CD4-positive, alpha-beta T cell treated with Interleukin-6 for 4 hours (primary cell): ENCODE measurements at regions not wholly inside any gene's neighbourhood (a gene's known extent, or its start where the extent isn't known, plus 50 kb on each side); places are given as distances from the start of the nearest gene placed in this dataset.
"Not testable (repeated sequence)": the region's sequence is repeated elsewhere in the genome, so short reads cannot be mapped to it uniquely, and the experiment has no call there.

Experiments used
- DNase-seq: peaks from one replicate; pipeline ENCODE4 v3.0.0-alpha.2; 2020; ENCODE audit warnings: mixed read lengths

DNA sequence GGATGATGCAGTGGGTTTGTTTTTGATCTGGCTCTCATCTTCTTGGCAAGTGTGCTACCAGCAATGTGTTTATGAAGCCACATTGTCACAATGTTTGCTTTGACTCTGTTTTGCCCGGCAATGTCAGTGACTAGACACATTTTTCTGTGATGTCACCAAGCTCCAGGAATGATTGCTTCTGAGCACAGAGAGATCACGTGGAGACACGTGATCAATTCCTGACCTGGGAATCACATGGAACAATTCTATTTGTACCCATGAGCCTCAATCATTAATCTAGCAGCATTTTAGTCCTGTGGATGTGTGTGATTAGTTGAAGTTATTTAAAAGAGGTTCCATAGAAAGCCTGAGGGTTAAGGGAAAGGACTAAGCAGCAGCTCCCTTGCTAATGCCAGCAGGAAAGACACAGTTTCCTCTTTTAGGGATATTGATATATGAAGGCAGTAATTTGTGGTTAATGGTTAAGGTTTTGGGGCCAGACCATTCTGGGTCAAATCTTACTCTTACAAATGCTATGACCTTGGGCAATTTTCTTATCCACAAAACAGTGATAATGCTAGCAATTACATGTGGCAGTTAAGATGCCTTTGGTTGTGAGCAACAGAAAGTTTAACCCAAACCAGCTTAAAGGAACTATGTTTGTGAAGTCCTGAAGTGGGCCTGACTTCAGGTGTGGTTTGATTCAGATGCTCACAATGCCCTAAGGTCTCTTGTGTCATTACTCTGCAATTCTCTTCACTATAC lies 59.0 kb downstream of the FASLG start:
- DNase-seq = no peak

DNA sequence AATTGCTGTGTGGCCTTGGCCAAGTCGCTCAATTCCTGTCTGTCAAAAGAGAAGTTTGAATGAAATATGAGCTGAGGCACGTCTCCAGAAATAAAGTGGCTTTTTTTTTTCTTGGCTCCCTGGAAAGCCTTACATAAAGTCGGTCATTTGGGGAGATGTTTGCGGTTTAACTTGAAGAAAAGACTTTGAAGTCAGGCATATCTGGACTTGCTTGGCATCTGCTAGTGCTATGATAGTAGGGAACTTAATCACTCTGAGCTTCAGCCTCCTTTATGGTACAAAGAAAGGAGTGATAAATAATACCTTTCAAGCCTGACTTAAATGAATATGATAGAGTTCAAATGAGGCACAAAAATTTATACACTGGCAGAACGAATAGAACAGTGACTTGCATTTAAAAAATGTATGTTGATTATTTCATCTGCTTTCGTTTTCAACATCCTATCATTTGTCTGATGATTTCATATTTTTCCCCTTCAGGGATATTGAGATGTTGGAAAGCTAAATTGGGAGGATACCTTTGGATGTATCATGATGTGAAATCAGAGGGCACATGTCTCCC lies 60.2 kb downstream of the FASLG start:
- DNase-seq = no peak

DNA sequence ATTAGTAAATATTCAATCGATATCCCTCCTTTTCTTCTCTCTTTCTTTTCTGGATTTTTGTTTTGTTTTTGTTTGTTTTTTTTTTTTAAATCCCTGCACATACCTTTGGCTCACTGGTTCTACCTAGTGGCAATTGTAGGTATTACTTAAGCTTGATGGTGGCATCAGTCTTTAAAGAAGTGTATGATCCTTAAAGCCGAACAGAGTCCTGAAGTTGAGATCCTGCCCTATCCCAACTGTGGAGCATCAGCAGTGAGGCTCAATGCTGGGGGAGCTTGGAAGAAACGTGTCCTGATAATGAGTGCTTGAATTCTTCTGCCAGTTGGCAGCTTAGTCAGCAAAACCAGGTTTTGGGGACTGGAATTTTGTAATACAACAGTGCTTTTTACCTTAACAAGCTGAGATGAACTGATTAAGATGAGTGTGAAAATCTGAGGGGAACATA lies 60.8 kb downstream of the FASLG start:
- no peak for DNase-seq

DNA sequence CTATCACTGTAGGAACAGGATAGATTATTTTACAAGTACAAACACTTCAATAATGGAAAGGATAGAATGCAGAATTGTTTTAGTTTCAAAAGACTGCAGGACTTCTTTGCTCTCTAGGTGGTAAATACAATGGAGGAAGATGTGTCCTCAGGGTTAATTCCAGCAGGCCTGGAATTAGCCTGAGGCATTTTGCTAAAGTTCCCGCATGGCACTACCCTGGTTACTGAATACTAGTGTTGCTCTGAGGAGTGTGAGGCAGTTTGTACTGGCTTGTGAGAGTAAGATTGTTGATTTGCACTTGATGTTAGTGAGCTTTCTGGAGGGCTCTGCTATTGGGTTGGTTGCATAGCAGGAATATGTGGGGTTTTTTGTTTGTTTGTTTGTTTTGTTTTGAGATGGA lies 61.4 kb downstream of the FASLG start:
- no peak for DNase-seq

DNA sequence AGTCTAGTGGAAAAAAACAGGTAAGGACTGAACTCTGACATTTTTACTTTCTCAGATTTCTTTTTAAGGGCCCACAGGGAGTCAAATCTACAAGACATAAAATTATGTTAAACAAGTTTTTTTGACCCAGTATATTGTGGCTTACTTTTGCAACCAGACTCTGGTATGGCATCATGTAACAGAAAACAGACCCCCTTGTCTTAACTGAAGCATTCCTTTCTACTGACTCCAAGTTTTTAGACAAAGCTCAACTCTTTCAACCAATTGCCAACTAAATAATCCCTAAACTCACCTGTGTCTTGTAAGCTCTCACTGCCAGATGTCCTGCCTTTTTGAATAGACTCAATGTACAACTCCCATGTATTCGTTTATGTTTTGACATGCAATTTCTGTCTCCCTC lies 64.3 kb downstream of the FASLG start:
- no peak for DNase-seq

DNA sequence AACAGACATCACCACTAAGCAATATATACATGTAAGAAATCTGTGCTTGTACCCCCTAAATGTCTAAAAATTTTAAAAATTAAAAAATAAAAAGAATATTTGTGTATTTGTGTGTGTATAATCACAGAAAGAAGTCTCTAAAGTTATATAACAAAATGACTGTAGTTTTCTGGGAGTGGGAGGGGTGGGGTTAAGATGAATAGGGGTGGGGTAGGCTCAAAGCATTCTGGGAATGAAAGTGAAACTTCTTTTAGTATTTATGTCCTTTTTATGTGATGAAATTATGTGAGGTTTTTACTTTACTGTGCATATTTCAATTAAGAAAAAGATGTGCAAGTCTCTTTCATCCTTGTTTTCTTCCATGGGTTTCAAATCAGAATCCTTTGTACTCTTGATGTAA lies 65.3 kb downstream of the FASLG start:
- no peak for DNase-seq

DNA sequence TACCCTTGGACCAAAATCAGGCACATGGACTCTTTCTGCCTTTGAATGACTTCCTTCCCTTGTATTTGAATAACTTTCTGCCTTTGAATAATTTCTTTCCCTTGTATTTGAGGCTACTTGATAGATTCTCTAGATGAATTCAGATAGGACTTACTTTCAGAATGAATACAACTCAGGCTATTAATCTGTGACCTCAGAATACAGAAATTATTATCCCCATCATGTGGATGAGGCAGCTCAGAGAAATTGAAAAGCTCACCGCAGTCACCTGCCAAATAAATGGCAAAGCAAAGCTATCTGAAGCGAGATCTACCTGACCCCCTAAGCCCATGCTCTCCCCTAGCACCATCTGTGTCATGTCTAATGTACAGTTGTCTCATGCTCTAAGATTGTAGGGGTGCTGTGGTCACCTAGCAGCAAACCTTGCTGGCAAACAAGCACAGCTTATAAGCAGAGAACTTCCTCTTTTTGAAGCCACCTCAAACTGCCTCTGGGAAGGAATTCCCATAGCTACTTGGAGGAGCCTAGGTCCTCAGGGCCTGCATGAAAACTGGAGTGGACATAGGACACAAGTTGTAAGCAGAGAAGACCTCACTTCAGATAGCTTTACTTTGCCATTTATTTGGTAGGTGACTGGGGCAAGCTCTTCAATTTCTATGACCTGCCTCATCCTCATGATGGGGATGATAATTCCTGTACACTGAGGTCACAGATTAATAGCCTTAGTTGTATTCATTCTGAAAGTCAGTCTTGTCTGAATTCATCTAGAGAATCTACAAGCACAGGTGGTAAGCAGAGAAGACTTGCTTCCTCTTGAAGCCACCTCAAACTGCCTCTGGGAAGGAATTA lies 66.1 kb downstream of the FASLG start:
- no peak for DNase-seq

DNA sequence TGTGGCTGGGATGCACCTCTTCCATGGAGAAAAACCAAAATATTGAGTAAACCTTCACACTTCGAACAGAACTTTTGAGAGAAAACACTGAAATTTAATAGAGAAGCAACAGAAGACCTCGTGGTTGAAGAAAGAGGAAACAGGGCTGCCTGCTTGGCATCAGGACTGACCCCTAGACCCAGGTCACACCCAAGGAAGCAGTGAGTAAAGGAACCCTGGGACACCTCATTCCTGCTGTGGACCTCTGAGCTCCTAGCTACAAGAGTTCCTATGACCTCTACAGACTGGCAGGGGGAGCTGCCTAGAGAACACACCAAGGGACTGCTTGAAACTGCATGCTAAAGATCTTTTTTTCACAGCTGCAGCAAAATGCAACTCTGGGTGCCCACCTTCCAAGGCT lies 67.8 kb downstream of the FASLG start:
- DNase-seq = no peak

DNA sequence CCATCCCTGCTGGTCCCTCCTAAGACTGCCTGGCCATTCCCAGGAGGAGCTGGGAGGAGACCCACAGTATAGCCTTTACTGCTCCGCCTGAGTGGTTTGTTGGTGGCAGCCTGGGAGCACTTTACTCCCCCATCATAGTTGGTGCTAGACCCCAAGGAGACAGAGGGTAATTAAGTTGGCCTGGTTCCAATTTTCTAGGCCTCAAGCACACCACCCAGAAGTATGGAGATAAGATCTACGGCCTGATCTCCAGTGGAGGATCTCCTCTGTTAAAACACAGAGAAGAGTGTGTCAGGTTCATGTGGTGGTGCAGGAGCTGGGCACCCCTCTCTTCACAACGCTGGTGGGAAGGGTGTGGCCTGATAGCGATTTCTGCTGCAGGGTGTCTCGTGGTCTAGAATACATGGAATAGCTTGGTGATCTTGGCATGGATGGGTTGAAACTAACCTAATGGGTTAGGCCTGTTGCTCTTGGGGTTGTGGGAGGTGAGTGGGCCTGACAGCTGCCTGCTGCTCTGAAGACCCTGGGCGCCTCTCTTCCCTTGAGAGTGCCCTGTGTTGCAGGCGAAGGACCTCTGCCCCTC lies 68.5 kb downstream of the FASLG start:
- no peak for DNase-seq

DNA sequence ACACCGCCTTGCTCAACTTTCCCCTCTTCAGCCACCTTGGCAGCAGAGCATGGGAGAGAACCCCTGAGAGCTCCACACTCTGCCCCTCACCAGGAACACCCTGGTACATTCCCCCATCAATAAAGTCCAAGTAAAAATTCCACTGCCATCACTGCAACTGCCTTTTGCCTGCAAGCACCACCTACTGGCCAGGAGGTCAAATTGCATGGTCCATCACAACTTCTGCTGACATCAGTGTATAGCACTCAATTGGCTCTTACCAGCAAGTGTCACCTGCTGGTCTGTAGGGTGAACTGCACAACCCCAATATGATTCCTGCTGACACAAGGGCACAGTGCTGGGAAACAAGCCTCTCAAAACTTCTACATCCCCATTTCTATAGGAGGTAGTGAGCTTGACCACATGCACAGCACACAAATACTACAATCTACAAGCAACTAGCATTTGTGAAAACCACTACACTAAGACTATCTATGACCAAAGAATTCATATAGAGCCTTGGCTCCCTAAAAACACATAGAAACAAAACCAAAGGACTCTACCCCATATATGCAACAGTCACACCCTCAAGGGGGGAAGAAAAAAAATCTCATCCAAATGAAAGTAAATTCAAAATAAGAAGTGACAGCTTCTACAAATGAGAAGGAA lies 69.2 kb downstream of the FASLG start:
- DNase-seq = peak; percentile 48

DNA sequence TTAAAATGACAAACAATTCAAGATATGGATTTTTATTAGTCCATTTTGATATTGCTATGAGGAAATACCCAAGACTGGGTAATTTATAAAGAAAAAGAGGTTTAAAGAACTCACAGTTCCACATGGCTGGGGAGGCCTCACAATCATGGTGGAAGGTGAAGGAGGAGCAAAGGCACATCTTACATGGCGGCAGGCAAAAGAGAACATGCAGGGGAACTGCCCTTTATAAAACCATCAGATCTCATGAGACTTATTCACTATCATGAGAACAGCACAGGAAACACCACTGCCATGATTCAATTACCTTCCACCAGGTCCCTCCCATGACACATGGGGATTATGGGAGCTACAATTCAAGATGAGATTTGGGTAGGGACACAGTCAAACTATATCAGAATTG lies 69.8 kb downstream of the FASLG start:
- DNase-seq = not testable (repeated sequence)

DNA sequence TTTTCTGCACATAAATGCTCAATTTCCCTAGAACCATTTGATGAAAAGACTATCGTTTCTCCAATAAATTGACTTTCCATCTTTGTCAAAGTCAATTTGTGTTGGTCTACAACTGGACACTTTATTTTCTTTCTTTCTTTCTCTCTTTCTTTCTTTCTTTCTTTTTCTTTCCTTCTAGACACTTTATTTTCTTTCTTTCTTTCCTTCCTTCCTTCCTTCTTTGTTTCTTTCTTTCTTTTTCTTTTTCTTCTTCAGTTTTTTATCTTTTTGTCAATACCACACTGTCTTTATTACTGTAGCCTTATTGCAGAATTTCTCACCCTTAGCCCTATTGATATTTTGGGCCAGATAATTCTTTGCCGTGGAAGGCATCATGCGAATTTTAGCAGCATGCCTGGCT lies 73.5 kb downstream of the FASLG start:
- DNase-seq = no peak

DNA sequence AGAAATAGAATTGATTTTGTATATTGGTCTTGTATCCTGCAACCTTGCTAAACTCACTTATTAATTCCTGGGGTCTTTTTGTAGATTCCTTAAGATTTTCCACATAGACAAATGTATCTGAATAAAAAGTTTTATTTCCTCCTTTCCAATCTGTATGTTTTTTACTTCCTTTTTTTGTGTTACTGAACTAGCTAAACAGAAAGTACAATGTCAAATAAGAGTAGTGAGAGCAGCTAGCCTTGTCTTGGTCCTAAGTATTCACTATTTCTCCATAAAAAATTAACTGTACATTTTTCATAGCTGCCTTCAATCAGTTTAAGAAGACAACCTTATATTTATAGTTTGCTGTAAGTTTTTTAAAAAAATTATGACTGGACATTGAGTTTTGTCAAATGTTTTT lies 74.9 kb downstream of the FASLG start:
- DNase-seq = no peak

DNA sequence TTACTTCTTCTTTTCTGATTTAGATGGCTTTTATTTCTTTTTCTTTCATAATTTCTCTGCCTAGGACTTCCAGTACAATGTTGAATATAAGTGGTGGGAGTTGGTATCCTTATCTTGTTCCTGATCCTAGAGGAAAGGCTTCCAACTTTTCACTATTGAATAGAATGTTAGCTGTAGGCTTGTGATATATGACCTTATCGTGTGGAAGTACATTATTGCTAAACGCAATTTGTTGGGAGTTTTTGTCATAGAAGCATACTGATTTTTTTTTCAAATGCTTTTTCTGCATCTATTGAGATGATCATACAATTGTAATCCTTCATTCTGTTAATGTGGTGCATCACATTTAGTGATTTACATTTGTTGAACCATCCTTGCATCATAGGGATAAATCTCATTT lies 79.5 kb downstream of the FASLG start:
- DNase-seq = no peak

DNA sequence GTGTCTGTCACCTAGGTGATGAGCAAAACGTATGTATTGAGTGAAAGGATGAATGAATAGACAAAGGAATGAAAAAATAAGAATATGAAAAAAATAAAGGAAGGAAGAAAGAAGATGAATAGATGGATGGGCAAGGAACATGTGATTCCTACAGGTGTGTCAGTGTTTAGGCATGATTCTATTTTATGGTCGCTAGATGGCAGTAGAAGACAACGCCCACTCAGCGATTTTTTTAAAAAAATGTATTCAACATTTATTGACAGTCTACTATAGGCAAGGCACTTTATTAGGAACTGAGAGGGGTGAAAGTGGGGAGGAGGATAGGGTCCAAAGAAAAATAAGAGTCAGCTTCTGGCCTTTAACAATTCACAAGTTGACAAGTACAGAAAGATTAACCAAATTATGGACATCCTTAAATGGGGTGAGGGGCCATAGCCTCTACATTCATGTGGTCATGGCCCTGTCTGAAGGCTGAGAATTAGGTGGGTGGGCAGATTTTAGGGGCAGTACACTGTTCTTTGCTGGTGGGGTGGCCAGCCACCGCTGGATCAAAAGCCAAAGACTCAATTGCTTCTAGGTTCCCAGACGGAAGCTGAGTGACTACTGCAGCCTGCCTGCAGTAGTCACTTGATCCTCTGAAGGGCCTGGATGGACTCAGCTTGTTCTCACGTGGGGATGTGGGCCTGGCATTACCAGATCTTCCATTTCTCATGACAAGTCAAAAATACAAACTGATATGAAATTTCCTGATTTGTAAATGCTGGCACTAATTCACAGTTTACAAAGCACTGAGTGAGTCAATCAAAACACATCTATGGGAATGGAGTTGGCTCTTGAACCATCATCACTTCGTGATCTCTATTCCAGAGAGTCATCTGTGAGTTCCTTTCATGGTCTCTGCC lies 83.9 kb downstream of the FASLG start:
- DNase-seq = no peak

DNA sequence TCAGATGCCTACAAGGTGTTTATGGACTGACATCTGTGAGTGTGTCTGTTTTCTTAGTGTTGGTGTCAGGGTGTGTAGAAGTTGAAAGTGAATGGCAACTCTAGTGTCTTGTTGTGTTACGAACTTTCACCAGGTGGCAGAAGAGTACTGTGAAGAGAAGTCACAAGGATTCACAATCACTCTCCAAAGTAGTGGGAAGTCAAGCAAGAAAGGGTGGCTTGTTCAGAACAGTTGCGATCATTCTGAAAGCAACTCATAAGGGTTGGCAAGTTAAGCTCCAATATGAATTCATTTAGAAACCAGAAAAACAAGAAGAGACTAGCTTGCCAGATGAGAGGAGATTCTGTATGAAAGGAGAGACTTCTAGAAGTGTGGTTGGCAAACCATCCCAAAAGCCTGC lies 86.1 kb downstream of the FASLG start:
- DNase-seq = peak; percentile 56

DNA sequence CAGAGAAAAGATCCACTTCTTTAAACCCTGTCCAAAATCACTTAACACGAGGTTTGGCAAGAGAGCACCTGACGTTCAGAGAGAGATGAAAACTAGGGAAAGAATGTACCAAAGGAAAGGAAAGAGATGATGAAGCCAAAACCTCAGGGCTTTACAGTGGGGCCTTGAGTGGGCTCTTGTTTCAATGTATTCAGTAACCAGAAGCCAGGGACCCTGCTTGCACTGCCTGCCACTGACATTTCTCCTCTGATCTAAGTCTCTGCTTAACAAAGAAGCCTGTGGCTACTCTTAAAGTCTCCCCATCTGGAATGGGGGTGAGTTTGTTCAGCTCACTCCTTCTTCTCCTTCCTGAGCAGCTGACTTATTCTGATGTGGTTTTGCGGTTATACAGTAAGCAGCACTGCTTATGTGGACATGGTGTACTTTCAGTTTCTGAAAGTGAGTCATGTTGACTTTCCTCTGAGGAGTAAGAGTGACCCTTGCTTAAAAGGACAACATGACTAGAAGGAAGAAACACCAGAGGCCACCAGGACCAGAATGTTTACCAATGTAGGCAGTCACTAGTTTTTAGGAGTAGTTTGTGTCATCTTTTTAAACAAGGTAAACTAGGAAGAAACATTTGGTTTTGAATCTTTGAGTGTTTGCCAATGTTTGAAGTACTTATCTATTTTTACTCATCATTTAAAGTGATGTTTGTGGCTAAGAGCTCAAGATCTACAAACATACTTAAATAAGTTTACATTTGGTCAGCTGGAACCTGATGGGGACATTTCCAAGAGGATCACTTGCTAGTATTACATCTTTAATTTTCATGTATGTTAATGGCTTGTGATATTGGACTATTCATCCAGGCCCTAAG lies 87.4 kb downstream of the FASLG start:
- DNase-seq = peak; percentile 50

DNA sequence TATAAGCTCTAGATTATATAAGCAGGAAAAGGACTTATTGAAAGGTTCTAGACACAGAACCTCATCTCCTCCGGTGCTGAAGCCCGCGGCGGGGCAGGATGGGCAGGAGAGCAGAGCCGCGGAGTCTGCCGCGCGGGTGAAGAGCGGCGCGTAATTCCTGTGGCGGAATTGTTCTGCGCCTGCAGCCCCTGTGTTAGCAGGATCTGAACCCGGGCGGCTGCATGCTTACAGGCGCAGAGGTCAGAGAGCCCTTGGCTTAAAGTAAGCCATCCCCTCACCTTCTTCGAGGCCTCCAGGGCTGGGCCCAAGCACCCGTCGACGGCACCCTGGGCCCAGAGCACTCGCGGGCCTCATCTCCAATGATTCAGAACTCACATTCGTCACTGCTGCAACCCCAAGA lies 89.3 kb downstream of the FASLG start:
- DNase-seq = no peak

DNA sequence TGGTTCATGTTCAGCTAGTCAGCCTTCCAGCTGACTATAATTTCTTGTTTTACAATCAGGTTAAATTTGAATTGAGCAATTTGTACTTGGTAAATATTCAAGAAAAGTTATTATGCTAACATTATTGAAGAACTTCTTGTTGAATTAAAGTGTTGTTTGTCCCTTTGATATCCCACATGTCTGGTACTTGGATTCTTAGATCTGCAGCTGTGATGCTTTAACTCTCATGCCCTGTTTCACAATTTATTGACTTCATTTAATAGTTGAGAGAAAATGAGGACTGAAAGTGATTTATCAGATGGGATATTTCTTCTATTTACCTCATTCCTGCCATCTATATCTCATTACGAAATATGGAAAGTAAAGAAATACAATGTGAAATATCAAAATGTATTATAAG lies 92.8 kb downstream of the FASLG start:
- DNase-seq = no peak

DNA sequence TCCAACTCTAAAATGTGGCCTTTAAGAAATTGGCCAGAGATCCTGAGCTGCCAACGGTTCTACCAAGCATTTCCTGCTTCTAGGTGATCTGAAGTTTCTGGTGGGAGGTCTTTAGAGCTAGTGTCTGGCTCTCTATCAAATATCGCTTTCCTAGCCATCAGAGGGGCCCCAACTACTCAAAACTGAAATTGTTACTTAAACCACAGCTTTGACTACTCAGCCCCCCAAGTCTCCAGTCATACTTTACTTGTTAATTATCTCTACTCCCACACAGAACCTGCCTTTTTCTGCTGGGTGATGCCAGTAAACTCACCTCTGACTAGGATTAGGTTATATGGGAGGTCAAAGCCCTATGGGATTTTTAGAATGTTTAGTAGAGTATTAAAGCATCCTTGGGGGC lies 95.1 kb downstream of the FASLG start:
- DNase-seq = no peak

DNA sequence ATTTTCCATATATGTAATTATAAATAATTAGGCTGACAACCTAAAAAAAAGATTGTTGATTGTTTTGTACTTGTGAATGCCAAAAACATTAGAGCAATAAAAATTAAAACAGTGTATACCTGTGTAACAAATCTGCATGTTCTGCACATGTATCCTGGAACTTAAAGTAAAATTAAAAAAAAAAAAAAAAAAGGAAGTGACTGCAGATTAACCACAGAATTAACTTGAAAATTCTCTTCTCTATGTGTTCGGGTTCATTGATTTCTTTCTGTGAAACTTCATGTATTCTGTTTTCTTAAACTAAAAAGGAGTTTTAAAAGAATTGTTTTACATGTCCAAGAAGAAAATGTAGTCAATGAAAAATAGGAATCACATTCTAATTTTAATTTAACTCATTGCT lies 95.7 kb downstream of the FASLG start:
- DNase-seq = no peak
